Erythroblast (primary cell): ENCODE measurements at regions not wholly inside any gene's neighbourhood (a gene's known extent, or its start where the extent isn't known, plus 50 kb on each side); places are given as distances from the start of the nearest gene placed in this dataset.
"Not testable (repeated sequence)": the region's sequence is repeated elsewhere in the genome, so short reads cannot be mapped to it uniquely, and the experiment has no call there.

Source experiments
- DNase-seq, 2 experiments: peaks; one replicate each; lab custom pipeline; 2025; lab: John Stamatoyannopoulos, UW
- GATA1 ChIP-seq: IDR thresholded peaks from 2 replicates; pipeline ENCODE4 v1.6.1; 2011; ENCODE audit warnings: low read depth, mild to moderate bottlenecking, control low read depth, low read length, moderate library complexity
- POLR2A ChIP-seq: IDR thresholded peaks from 2 replicates; pipeline ENCODE4 v1.6.1; 2011; ENCODE audit warnings: mild to moderate bottlenecking, low read length

DNA sequence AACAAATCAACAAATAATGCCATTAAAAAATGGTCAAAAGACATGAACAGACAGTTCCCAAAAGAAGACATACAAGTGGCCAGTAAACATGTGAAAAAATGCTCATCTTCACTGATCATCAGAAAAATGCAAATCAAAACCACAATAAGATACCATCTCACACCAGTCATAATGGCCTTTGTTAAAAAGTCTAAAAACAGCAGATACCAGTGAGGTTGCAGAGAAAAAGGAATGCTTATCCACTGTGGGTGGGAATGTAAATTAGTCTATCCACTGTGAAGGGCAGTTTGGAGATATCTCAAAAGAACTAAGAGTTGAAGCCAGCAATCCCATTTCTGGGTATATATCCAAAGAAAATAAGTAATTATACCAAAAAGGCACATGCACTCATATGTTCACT lies 668.1 kb upstream of the CPEB2 start:
- TF ChIP-seq GATA1 (no peak), POLR2A (no peak)

DNA sequence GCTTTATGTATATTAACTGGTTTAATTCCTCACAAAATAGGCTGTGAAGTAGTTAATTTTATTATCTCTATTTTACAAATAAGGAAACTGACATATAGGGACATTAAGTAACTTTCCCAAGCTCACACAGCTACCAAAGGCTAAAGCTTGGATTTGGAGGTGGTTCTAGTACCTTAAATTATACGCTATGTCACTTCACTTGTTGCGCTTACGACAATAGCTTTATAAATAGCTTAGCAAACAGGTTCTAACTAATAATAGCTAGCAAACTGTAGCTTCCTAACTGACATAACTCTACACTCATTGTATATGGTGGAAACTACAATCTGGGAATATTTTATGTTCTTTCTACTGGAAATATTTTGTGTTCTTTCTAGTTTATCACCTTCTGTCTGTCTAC lies 666.4 kb upstream of the CPEB2 start:
- no peak for DNase-seq
- TF ChIP-seq GATA1 (no peak), POLR2A (no peak)

More for the DNA sequence above, 668.1 kb upstream of the CPEB2 start:
- DNase-seq = no peak

- TF ChIP-seq POLR2A = no peak
- no peak for TF ChIP-seq GATA1
- DNase-seq = no peak
Observed at GRCh38 chr4:14336656-14337055, 665.6 kb upstream of the CPEB2 start.

DNA sequence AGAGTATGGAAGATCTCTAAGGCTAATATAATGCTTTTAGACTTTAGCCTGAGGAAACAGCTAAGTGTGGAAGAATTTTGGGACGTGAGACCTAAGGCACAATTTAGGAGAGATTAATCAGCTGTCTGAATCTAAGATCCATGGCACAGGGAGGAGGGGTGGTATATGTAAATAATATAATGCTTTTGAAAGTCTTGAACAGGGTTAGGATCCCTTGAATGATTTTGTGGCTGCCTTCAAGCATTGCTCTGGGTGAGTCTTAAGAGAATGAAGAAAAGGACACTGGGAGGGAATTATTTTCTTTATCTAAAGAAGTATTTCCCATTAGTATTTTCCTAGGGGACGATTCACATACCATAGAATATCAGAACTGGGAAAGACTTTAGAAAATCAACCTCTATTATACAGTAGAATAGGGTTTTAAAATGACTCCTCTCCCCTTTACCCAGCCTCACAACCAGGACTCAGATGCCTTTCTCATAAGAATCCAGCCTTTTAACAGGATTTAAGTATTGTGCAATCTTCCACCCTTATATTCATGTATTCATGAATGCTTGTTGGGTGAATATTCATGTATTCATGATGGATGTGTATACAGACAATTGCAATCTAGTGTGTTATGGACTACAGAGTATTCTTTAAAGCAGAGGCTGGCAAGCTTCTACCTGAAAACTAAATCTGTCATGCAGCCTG lies 664.2 kb upstream of the CPEB2 start:
- DNase-seq = no peak
- TF ChIP-seq GATA1 = no peak
- TF ChIP-seq POLR2A = no peak

DNA sequence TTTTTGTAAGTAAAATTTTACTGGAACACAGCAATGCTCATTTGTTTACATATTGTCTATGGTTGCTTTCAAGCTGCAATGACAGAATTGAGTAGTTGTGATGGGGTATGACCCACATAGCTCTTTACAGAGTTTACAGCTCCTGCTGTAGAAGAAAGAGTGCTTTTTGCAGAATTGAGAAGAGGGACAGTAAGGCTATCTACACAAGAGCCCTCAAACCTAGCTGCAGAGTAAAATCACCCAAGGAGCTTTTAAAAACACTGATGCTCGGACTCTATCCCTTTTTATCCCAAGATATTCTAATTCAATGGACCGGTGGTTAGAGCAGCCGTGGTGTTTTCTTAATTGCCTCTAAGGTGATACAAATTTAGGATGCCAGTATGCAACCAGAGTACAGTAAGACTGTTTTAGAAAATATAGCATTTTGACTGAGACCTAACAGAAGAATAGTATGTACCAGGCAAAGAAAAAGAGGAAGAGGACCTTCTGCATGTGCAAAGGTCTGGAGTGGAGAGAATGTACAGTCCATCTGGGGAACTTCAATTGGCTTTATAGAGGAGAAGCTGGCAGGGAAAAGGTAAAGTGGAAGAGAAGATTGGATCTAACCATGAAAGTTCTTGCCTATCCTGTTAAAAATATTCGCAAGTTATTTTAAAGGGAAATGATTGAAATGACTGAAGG lies 663.6 kb upstream of the CPEB2 start:
- no peak for TF ChIP-seq POLR2A
- TF ChIP-seq GATA1 = no peak
- no peak for DNase-seq

- DNase-seq = no peak
- TF ChIP-seq POLR2A (no peak), GATA1 (no peak)
Observed at GRCh38 chr4:14339715-14340114, 662.6 kb upstream of the CPEB2 start.

DNA sequence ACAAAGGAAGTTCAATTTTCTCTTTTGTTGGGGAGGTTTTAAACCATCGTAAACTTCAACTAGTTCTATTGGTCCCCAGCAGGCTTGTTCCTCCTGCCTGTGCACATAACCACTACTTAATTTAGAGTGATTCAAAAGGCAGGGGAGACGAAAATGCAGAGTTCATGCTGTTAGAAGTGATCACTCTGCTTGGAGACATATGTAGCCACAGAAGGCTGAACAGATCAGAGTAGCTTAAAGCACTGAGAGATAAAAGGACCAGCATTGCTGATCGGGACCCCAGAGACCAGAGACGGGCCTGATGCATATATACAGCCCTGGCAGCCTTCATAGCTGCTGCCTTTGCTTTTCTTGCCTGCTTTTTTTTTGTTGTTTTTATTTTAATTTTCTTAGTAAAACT lies 662.0 kb upstream of the CPEB2 start:
- DNase-seq = no peak
- TF ChIP-seq GATA1 (no peak), POLR2A (no peak)

DNA sequence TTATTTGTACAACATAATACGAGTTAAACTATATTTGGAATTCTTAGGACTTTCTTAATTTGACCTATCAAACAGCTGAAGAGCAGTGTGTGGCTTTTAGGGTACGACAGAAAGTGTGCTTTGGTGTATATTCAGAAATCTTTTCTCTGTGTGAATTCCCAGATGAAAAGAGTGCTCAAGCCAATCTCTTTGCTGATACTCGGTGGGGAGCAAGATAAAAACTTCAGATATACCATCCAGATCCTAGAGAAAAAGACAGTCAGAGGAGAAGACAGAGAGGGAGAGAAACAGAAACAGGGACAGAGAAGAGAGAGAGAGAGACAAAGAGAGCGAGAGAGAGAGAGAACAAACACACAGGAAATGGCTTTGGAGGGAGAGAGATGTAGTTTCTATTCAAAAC lies 658.3 kb upstream of the CPEB2 start:
- no peak for DNase-seq
- TF ChIP-seq GATA1 = no peak
- no peak for TF ChIP-seq POLR2A

DNA sequence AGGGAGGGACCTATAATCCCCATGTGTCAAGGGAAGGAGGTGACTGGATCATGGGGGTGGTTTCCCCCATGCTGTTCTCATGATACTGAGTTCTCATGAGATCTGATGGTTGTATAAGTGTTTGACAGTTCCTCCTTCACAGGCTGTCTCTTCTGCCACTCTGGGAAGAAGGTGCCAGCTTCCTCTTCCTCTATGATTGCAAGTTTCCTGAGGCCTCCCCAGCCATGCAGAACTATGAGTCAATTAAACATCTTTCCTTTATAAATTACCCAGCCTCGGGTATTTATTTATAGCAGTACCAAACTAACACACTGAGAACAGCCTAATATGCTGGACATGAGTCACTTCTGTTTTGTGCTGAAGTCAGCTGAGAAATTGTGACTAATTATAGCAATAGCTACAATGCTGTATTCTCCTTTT lies 656.9 kb upstream of the CPEB2 start:
- no peak for DNase-seq

DNA sequence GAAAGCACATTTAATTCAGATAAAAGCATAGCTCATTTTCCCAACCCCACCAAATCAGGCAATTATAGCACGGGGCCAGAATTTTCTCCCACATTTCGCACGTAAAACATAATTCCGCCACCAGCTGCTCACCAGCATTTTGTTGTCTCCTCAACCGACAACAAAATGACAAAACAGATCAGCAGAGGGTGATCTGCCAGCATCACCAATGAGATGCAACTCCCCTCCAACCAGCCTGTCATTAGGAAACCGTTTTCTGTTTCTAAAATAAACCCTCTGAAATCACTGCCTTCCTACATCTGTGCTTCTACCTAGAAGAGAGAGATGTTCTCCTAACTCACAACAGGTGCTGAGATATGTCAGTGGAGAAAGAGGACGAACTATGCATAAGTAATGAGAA lies 654.8 kb upstream of the CPEB2 start:
- TF ChIP-seq GATA1 (no peak), POLR2A (no peak)
- DNase-seq = no peak

More for the DNA sequence above, 656.9 kb upstream of the CPEB2 start:
- no peak for TF ChIP-seq POLR2A
- TF ChIP-seq GATA1 = no peak

- DNase-seq = no peak
- TF ChIP-seq GATA1 (no peak), POLR2A (no peak)
Observed at GRCh38 chr4:14348506-14348905, 653.8 kb upstream of the CPEB2 start.

DNA sequence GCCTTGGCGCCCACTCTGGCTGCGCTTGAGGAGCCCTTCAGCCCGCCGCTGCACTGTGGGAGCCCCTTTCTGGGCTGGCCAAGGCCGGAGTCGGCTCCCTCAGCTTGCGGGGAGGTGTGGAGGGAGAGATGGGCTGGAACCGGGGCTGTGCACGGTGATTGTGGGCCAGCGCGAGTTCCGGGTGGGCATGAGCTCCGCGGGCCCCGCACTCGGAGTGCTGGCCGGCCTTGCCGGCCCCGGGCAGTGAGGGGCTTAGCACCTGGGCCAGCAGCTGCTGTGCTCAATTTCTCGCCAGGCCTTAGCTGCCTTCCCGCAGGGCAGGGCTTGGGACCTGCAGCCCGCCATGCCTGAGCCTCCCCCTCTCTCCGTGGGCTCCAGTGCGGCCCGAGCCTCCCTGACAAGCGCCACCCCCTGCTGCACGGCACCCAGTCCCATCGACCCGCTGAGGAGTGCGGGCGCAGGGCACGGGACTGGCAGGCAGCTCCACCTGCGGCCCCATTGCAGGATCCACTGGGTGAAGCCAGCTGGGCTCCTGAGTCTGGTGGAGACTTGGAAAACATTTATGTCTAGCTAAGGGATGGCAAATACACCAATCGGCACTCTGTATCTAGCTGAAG lies 643.6 kb upstream of the CPEB2 start:
- not testable (repeated sequence) for DNase-seq

- TF ChIP-seq POLR2A (no peak), GATA1 (no peak)
- no peak for DNase-seq
Observed at GRCh38 chr4:14359991-14360390, 642.3 kb upstream of the CPEB2 start.

GRCh38 chr4:14361084-14361483 lies 641.2 kb upstream of the CPEB2 start:
- DNase-seq = peak; percentile 64 to 76
- TF ChIP-seq POLR2A (no peak), GATA1 (no peak)
